ENCODE measurements at regions not wholly inside any gene's neighbourhood (a gene's known extent, or its start where the extent isn't known, plus 50 kb on each side); places are given as distances from the start of the nearest gene placed in this dataset.

DNA sequence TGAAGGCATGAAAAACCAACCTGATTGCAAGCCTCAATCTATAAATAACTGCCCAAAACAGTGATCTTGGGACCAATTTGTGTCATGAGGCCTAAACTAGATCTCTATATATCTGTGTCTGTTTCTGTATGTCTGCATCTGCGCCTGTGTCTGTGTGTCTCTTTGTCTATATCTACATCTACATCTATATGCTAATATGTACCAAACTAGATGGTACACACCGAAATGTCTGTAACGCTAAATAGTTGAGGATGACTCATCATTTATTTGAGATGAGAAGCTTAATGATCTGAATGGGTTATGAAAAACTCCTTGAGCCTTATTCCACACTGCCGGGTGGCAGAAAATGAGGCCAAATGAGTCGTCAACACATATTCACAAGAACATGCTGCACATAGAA lies 982.3 kb downstream of the ROBO2 start:
- Histone ChIP-seq H3K4me3 (ENCODE audit: insufficient read depth, low read depth, low read length) (no peak overlapping the region), H3K27me3 (ENCODE audit: control insufficient read depth, insufficient read depth, low read length, poor library complexity, severe bottlenecking) (no peaks in the 10 kb centered on the region), H3K27ac (ENCODE audit: insufficient read depth, low read depth, low read length, poor library complexity, severe bottlenecking) (no peak overlapping the region), H3K36me3 (ENCODE audit: control insufficient read depth, insufficient read depth, low read length) (no peaks in the 10 kb centered on the region), H3K9me3 (ENCODE audit: control insufficient read depth, low read length) (no peaks in the 10 kb centered on the region), H3K4me1 (ENCODE audit: control insufficient read depth, insufficient read depth, low read length) (no peaks in the 10 kb centered on the region)
- WGBS, 2 experiments, result 94 to 100% methylated on average over 4 to 5 of the region's 5 CpGs

DNA sequence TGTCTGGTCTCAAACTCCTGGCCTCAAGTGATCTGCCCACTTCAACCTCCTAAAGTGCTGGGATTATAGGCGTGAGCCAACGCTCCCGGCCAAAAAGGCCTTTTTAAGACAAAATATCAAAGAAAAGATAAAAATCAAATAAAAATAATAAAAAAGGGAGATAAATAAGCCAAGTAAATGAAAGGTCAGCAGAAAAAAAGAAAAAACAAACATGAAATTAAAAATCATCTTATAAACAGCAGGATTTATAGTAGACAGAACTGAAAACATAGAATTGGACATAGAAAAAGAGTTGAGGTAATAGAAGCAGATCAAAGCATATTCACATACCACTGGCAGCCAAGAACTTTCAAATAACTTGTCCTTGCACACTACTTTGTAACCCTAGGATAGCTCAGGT lies 983.4 kb downstream of the ROBO2 start:
- no peak overlapping the region for H3K27ac ChIP-seq (ENCODE audit: insufficient read depth, low read depth, low read length, poor library complexity, severe bottlenecking)
- H3K4me1 ChIP-seq (ENCODE audit: control insufficient read depth, insufficient read depth, low read length), result no peaks in the 10 kb centered on the region
- no peaks in the 10 kb centered on the region for H3K9me3 ChIP-seq (ENCODE audit: control insufficient read depth, low read length)
- no peak overlapping the region for H3K4me3 ChIP-seq (ENCODE audit: insufficient read depth, low read depth, low read length)
- WGBS, 2 experiments, result 40 to 100% methylated on average over 1 of the region's 3 CpGs
- H3K36me3 ChIP-seq (ENCODE audit: control insufficient read depth, insufficient read depth, low read length), result no peaks in the 10 kb centered on the region
- no peaks in the 10 kb centered on the region for H3K27me3 ChIP-seq (ENCODE audit: control insufficient read depth, insufficient read depth, low read length, poor library complexity, severe bottlenecking)

- Histone ChIP-seq H3K36me3 (ENCODE audit: control insufficient read depth, insufficient read depth, low read length) (no peaks in the 10 kb centered on the region), H3K4me1 (ENCODE audit: control insufficient read depth, insufficient read depth, low read length) (no peaks in the 10 kb centered on the region), H3K27ac (ENCODE audit: insufficient read depth, low read depth, low read length, poor library complexity, severe bottlenecking) (no peak overlapping the region), H3K9me3 (ENCODE audit: control insufficient read depth, low read length) (no peaks in the 10 kb centered on the region), H3K4me3 (ENCODE audit: insufficient read depth, low read depth, low read length) (no peak overlapping the region), H3K27me3 (ENCODE audit: control insufficient read depth, insufficient read depth, low read length, poor library complexity, severe bottlenecking) (no peaks in the 10 kb centered on the region)
- WGBS, 2 experiments, result 94 to 95% methylated on average over 5 of the region's 5 CpGs
Measured at GRCh38 chr3:78025916-78026315, 986.0 kb downstream of the ROBO2 start.

GRCh38 chr3:78026318-78026828 lies 986.5 kb downstream of the ROBO2 start:
- H3K9me3 ChIP-seq (ENCODE audit: control insufficient read depth, low read length), result no peaks in the 10 kb centered on the region
- H3K27me3 ChIP-seq (ENCODE audit: control insufficient read depth, insufficient read depth, low read length, poor library complexity, severe bottlenecking), result no peaks in the 10 kb centered on the region
- no peak overlapping the region for H3K27ac ChIP-seq (ENCODE audit: insufficient read depth, low read depth, low read length, poor library complexity, severe bottlenecking)
- no peaks in the 10 kb centered on the region for H3K36me3 ChIP-seq (ENCODE audit: control insufficient read depth, insufficient read depth, low read length)
- H3K4me3 ChIP-seq (ENCODE audit: insufficient read depth, low read depth, low read length), result no peak overlapping the region
- WGBS, 2 experiments, result no CpG with 5 or more reads among the region's 1 CpG
- H3K4me1 ChIP-seq (ENCODE audit: control insufficient read depth, insufficient read depth, low read length), result no peaks in the 10 kb centered on the region

- Histone ChIP-seq H3K4me1 (ENCODE audit: control insufficient read depth, insufficient read depth, low read length) (no peaks in the 10 kb centered on the region), H3K27ac (ENCODE audit: insufficient read depth, low read depth, low read length, poor library complexity, severe bottlenecking) (no peak overlapping the region), H3K4me3 (ENCODE audit: insufficient read depth, low read depth, low read length) (no peak overlapping the region), H3K9me3 (ENCODE audit: control insufficient read depth, low read length) (no peaks in the 10 kb centered on the region), H3K27me3 (ENCODE audit: control insufficient read depth, insufficient read depth, low read length, poor library complexity, severe bottlenecking) (no peaks in the 10 kb centered on the region), H3K36me3 (ENCODE audit: control insufficient read depth, insufficient read depth, low read length) (no peaks in the 10 kb centered on the region)
- 95 to 96% methylated on average over 39 of the region's 39 CpGs for WGBS, 2 experiments
Measured at GRCh38 chr3:78029775-78030174, 989.9 kb downstream of the ROBO2 start.

GRCh38 chr3:78035131-78035641 lies 995.3 kb downstream of the ROBO2 start:
- 4 to 5% methylated on average over 7 of the region's 7 CpGs for WGBS, 2 experiments
- H3K9me3 ChIP-seq (ENCODE audit: control insufficient read depth, low read length), result no peaks in the 10 kb centered on the region
- H3K27me3 ChIP-seq (ENCODE audit: control insufficient read depth, insufficient read depth, low read length, poor library complexity, severe bottlenecking), result no peaks in the 10 kb centered on the region
- H3K27ac ChIP-seq (ENCODE audit: insufficient read depth, low read depth, low read length, poor library complexity, severe bottlenecking), result peak overlapping the region; percentile 58
- H3K36me3 ChIP-seq (ENCODE audit: control insufficient read depth, insufficient read depth, low read length), result no peaks in the 10 kb centered on the region
- H3K4me3 ChIP-seq (ENCODE audit: insufficient read depth, low read depth, low read length), result no peak overlapping the region
- H3K4me1 ChIP-seq (ENCODE audit: control insufficient read depth, insufficient read depth, low read length), result peaks cover 11% of the 10 kb centered on the region

DNA sequence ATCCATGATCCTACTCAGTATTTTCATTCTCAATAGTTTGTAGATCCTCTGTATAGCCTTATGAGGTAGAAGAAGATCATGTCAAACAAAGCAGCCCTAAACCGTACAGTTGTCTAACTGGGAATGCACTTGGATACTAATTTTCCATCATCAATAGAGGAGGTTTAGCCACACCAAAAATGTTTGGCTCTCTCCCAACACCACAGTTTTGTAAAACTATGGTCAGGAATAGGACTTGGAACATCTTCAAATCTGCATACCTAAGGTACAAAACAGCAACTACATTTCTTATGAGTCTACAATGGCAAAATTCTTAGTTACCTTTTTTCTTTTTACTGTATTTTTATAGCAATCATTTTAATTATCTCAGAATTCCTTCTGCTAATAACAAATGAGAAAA lies 1001.6 kb downstream of the ROBO2 start:
- Histone ChIP-seq H3K9me3 (ENCODE audit: control insufficient read depth, low read length) (no peaks in the 10 kb centered on the region), H3K4me3 (ENCODE audit: insufficient read depth, low read depth, low read length) (no peak overlapping the region), H3K27ac (ENCODE audit: insufficient read depth, low read depth, low read length, poor library complexity, severe bottlenecking) (no peak overlapping the region), H3K36me3 (ENCODE audit: control insufficient read depth, insufficient read depth, low read length) (no peaks in the 10 kb centered on the region), H3K27me3 (ENCODE audit: control insufficient read depth, insufficient read depth, low read length, poor library complexity, severe bottlenecking) (no peaks in the 10 kb centered on the region), H3K4me1 (ENCODE audit: control insufficient read depth, insufficient read depth, low read length) (peaks cover 4% of the 10 kb centered on the region)
- 100% methylated on average over 1 of the region's 1 CpG for WGBS, 2 experiments

DNA sequence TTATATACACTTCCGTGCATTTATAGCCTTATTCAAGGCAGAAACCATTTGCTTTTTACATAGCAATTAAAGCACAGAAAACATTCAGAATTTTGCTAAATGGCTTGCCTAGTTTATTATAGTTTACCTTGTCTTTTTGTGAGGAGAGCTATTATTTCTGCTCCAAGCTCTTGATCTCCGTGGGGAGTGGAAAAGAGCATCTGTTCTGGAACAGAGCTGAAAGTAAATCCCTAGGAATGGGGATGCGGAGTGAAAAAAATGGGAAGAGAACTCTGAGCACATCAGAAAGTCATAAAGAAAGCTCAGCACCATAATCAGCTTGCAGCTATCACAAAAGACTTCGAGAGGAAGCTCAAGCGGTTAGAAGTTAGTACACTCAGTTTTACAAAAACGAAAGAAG lies 1006.7 kb downstream of the ROBO2 start:
- H3K27me3 ChIP-seq (ENCODE audit: control insufficient read depth, insufficient read depth, low read length, poor library complexity, severe bottlenecking), result no peaks in the 10 kb centered on the region
- H3K9me3 ChIP-seq (ENCODE audit: control insufficient read depth, low read length), result no peaks in the 10 kb centered on the region
- no peak overlapping the region for H3K27ac ChIP-seq (ENCODE audit: insufficient read depth, low read depth, low read length, poor library complexity, severe bottlenecking)
- H3K4me3 ChIP-seq (ENCODE audit: insufficient read depth, low read depth, low read length), result no peak overlapping the region
- no peaks in the 10 kb centered on the region for H3K36me3 ChIP-seq (ENCODE audit: control insufficient read depth, insufficient read depth, low read length)
- peaks cover 7% of the 10 kb centered on the region for H3K4me1 ChIP-seq (ENCODE audit: control insufficient read depth, insufficient read depth, low read length)
- WGBS, 2 experiments, result 83 to 86% methylated on average over 6 of the region's 6 CpGs

DNA sequence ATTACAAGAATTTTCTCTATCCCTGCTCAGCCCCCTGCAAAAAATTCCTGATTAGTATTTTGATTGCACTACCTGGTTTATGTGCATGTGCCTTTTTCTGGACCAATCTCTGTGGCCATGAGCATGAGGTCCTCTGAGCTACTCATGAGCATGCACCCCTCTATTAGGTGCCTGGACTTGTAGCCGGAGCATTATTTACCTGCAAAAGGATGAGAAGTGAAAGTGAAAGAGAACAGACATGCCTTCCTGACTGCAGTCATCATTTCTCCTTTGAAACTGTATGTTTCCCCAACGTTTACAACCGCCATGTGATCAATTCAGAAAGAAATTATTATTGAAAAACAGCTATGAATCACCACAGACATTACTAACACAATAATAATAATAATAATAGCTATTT lies 1008.8 kb downstream of the ROBO2 start:
- peaks cover 7% of the 10 kb centered on the region for H3K4me1 ChIP-seq (ENCODE audit: control insufficient read depth, insufficient read depth, low read length)
- H3K27me3 ChIP-seq (ENCODE audit: control insufficient read depth, insufficient read depth, low read length, poor library complexity, severe bottlenecking), result no peaks in the 10 kb centered on the region
- H3K36me3 ChIP-seq (ENCODE audit: control insufficient read depth, insufficient read depth, low read length), result no peaks in the 10 kb centered on the region
- H3K27ac ChIP-seq (ENCODE audit: insufficient read depth, low read depth, low read length, poor library complexity, severe bottlenecking), result no peak overlapping the region
- no peaks in the 10 kb centered on the region for H3K9me3 ChIP-seq (ENCODE audit: control insufficient read depth, low read length)
- no peak overlapping the region for H3K4me3 ChIP-seq (ENCODE audit: insufficient read depth, low read depth, low read length)
- 93% methylated on average over 3 of the region's 3 CpGs for WGBS, 2 experiments

DNA sequence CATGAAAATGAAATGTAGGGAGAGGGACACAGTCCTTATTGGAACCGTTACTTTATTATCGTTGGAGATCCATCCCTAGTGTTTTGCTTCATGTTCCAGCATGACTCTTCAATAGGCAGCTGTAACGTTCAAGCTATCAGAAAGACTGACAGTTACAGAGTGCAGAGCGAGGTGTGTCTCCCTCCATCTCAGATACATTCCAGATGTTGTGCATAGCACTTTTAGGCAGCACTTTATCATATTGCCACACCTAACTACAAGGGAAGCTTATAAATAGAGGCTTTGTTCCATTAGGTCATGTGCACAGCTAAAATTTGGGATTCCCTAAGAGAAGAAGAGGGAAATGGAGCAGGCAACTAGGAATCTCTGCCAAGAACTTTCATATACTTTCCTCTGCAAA lies 1009.6 kb downstream of the ROBO2 start:
- no peaks in the 10 kb centered on the region for H3K9me3 ChIP-seq (ENCODE audit: control insufficient read depth, low read length)
- no peaks in the 10 kb centered on the region for H3K27me3 ChIP-seq (ENCODE audit: control insufficient read depth, insufficient read depth, low read length, poor library complexity, severe bottlenecking)
- H3K4me3 ChIP-seq (ENCODE audit: insufficient read depth, low read depth, low read length), result no peak overlapping the region
- H3K36me3 ChIP-seq (ENCODE audit: control insufficient read depth, insufficient read depth, low read length), result no peaks in the 10 kb centered on the region
- H3K4me1 ChIP-seq (ENCODE audit: control insufficient read depth, insufficient read depth, low read length), result peaks cover 7% of the 10 kb centered on the region
- 92 to 96% methylated on average over 4 of the region's 4 CpGs for WGBS, 2 experiments
- H3K27ac ChIP-seq (ENCODE audit: insufficient read depth, low read depth, low read length, poor library complexity, severe bottlenecking), result no peak overlapping the region

Data from ectodermal cell (in vitro differentiated cells).